H1 (cell line): ENCODE measurements at regions not wholly inside any gene's neighbourhood (a gene's known extent, or its start where the extent isn't known, plus 50 kb on each side); places are given as distances from the start of the nearest gene placed in this dataset.

Experiments used
- CTCF ChIA-PET: fragments of 300-600 bp; sonication (Branson Sonifier 250); formaldehyde crosslinking; loops from one replicate; lab custom pipeline; 2021; ENCODE audit not compliant: partially characterized antibody; lab: Charles Lee
- POLR2A ChIA-PET: fragments of 300-600 bp; sonication (Branson Sonifier 250); formaldehyde crosslinking; loops from one replicate; lab custom pipeline; 2021; ENCODE audit warnings: inconsistent platforms; ENCODE audit not compliant: partially characterized antibody; lab: Charles Lee
- DNase-seq, 2 experiments: peaks; one replicate each; pipeline versions ENCODE4 v3.0.0 to v3.0.0-alpha.2; 2010 to 2022; ENCODE audit warnings: low spot score in 2 of 2, low read depth in 1 of 2, mixed read lengths in 1 of 2
- FAIRE-seq: peaks from 2 replicates; lab custom pipeline; 2011; peaks lifted over from hg19 to GRCh38; lab: Jason Lieb, UNC
- H2AFZ ChIP-seq: 2 replicates; pipeline ENCODE4 v1.8.1; 2012; ENCODE audit warnings: low read length, inconsistent platforms
- H2AK5ac ChIP-seq: 2 replicates; pipeline ENCODE4 v1.6.1; 2013; ENCODE audit warnings: low read depth, low read length
- H2BK120ac ChIP-seq: replicated peaks from 2 replicates; pipeline ENCODE3; 2013; ENCODE audit warnings: low read depth, low read length, inconsistent platforms
- H2BK12ac ChIP-seq: 2 replicates; pipeline ENCODE4 v1.6.1; 2013; ENCODE audit warnings: low read depth, low read length
- H2BK15ac ChIP-seq: 2 replicates; pipeline ENCODE4 v1.6.1; 2013; ENCODE audit warnings: low read length
- H2BK20ac ChIP-seq: 2 replicates; pipeline ENCODE4 v1.6.1; 2013; ENCODE audit warnings: low read length
- H2BK5ac ChIP-seq: 2 replicates; pipeline ENCODE4 v1.6.1; 2013; ENCODE audit warnings: low read depth, low read length
- H3K14ac ChIP-seq: 2 replicates; pipeline ENCODE4 v1.6.1; 2013; ENCODE audit warnings: inconsistent platforms; ENCODE audit not compliant: insufficient read length
- H3K18ac ChIP-seq: 2 replicates; pipeline ENCODE4 v1.6.1; 2013; ENCODE audit warnings: low read length; ENCODE audit errors: extremely low read depth
- H3K23ac ChIP-seq: 2 replicates; pipeline ENCODE4 v1.6.1; 2013; ENCODE audit warnings: inconsistent platforms; ENCODE audit not compliant: insufficient read length
- H3K23me2 ChIP-seq: 2 replicates; pipeline ENCODE4 v1.6.1; 2013; ENCODE audit warnings: low read depth, low read length
- H3K27ac ChIP-seq: 2 replicates; pipeline ENCODE4 v1.6.1; 2011; ENCODE audit warnings: low read depth, low read length, inconsistent platforms
- H3K27me3 ChIP-seq, 4 experiments: replicated peaks in 1 of 4; 1 replicate in 1 of 4; 2 replicates in 3 of 4; pipeline versions ENCODE4 v1.6.1 to v1.8.1; 2011 to 2013; ENCODE audit warnings: low read length in 3 of 4, mild to moderate bottlenecking in 3 of 4, inconsistent platforms in 2 of 4, mixed read lengths in 2 of 4, moderate library complexity in 1 of 4; ENCODE audit not compliant: control insufficient read depth in 3 of 4, insufficient read depth in 3 of 4; ENCODE audit errors: extremely low read depth in 1 of 4
- H3K36me3 ChIP-seq, 4 experiments: 2 replicates each; pipeline versions ENCODE4 v1.6.1 to v1.8.1; 2011 to 2013; ENCODE audit warnings: mild to moderate bottlenecking in 4 of 4, low read length in 3 of 4, moderate library complexity in 2 of 4, control low read depth in 1 of 4, inconsistent platforms in 1 of 4; ENCODE audit not compliant: insufficient read depth in 4 of 4, control insufficient read depth in 2 of 4
- H3K4ac ChIP-seq: replicated peaks from 2 replicates; pipeline ENCODE3; 2013; ENCODE audit warnings: low read length, low read depth, mixed read lengths, inconsistent platforms; ENCODE audit not compliant: insufficient read length
- H3K4me1 ChIP-seq, 4 experiments: replicated peaks in 1 of 4; 1 replicate in 1 of 4; 2 replicates in 3 of 4; pipeline versions ENCODE4 v1.6.1 to v1.8.1; 2011 to 2013; ENCODE audit warnings: low read length in 3 of 4, inconsistent platforms in 2 of 4, mixed read lengths in 1 of 4; ENCODE audit not compliant: insufficient read depth in 4 of 4, control insufficient read depth in 3 of 4
- H3K4me2 ChIP-seq, 2 experiments: 2 replicates each; pipeline versions ENCODE4 v1.6.1 to v1.8.1; 2011 to 2013; ENCODE audit warnings: low read depth in 2 of 2, low read length in 2 of 2, control low read depth in 1 of 2, inconsistent platforms in 1 of 2, mild to moderate bottlenecking in 1 of 2; ENCODE audit not compliant: insufficient read depth in 1 of 2
- H3K4me3 ChIP-seq, 4 experiments: fragments of 200-600, 300-600 bp in 1 of 4; sonication (generic), shearing (Covaris generic), sonication (Bioruptor Twin) in 1 of 4; 2 replicates each; pipeline versions ENCODE4 v1.5.1 to v1.8.1; 2011 to 2016; ENCODE audit warnings: low read length in 4 of 4, low read depth in 3 of 4, control low read depth in 2 of 4, inconsistent platforms in 2 of 4, mild to moderate bottlenecking in 2 of 4, mixed read lengths in 1 of 4, moderate library complexity in 1 of 4; ENCODE audit not compliant: insufficient read depth in 2 of 4; ENCODE audit errors: extremely low read depth in 1 of 4
- H3K56ac ChIP-seq: replicated peaks from 2 replicates; pipeline ENCODE3; 2013; ENCODE audit warnings: low read depth, mild to moderate bottlenecking, mixed read lengths, low read length, inconsistent platforms; ENCODE audit not compliant: insufficient read length
- H3K79me1 ChIP-seq: 2 replicates; pipeline ENCODE4 v1.6.1; 2013; ENCODE audit warnings: low read depth, low read length, control low read depth
- H3K79me2 ChIP-seq, 2 experiments: 2 replicates each; pipeline versions ENCODE4 v1.6.1 to v1.8.1; 2012 to 2013; ENCODE audit warnings: low read length in 2 of 2, mild to moderate bottlenecking in 2 of 2, inconsistent platforms in 1 of 2; ENCODE audit not compliant: insufficient read depth in 2 of 2, control insufficient read depth in 1 of 2
- H3K9ac ChIP-seq, 4 experiments: replicated peaks in 1 of 4; 1 replicate in 1 of 4; 2 replicates in 3 of 4; pipeline versions ENCODE4 v1.6.1 to v1.8.1; 2011 to 2013; ENCODE audit warnings: low read depth in 3 of 4, low read length in 3 of 4, control low read depth in 2 of 4, mild to moderate bottlenecking in 2 of 4, moderate library complexity in 2 of 4, inconsistent platforms in 1 of 4; ENCODE audit errors: extremely low read depth in 1 of 4
- H3K9me3 ChIP-seq, 2 experiments: 2 replicates each; pipeline versions ENCODE4 v1.6.1 to v1.8.1; 2012 to 2013; ENCODE audit warnings: mild to moderate bottlenecking in 2 of 2, moderate library complexity in 2 of 2, control low read depth in 1 of 2, inconsistent platforms in 1 of 2, low read depth in 1 of 2, low read length in 1 of 2, mixed read lengths in 1 of 2; ENCODE audit not compliant: insufficient read depth in 2 of 2
- H4K20me1 ChIP-seq, 2 experiments: replicated peaks in 1 of 2; 2 replicates each; pipeline versions ENCODE3 to v1.8.1; 2011 to 2013; ENCODE audit warnings: inconsistent platforms in 2 of 2, low read length in 2 of 2, mild to moderate bottlenecking in 1 of 2; ENCODE audit not compliant: insufficient read depth in 2 of 2, control insufficient read depth in 1 of 2
- H4K5ac ChIP-seq: 2 replicates; pipeline ENCODE4 v1.6.1; 2013; ENCODE audit warnings: low read length, low read depth, mixed read lengths, inconsistent platforms; ENCODE audit not compliant: insufficient read length
- H4K8ac ChIP-seq: 2 replicates; pipeline ENCODE4 v1.8.0; 2013; ENCODE audit warnings: mild to moderate bottlenecking, moderate library complexity, low read length, inconsistent platforms; ENCODE audit not compliant: insufficient read depth; ENCODE audit errors: extremely low read depth
- H4K91ac ChIP-seq: replicated peaks from 2 replicates; pipeline ENCODE3; 2013; ENCODE audit warnings: low read length, mixed read lengths, inconsistent platforms; ENCODE audit not compliant: insufficient read length
- BCL11A ChIP-seq, 2 experiments: IDR thresholded peaks; one replicate each; pipeline ENCODE4 v1.6.1; 2011; ENCODE audit warnings: low read depth in 2 of 2, low read length in 2 of 2, mild to moderate bottlenecking in 2 of 2
- CEBPB ChIP-seq: IDR thresholded peaks from 2 replicates; pipeline ENCODE4 v1.6.1; 2012; ENCODE audit warnings: low read depth, low read length
- E2F6 ChIP-seq: IDR thresholded peaks from 2 replicates; pipeline ENCODE4 v1.6.1; 2012; ENCODE audit warnings: inconsistent platforms
- FOSL1 ChIP-seq: IDR thresholded peaks from 2 replicates; pipeline ENCODE4 v1.6.1; 2011; ENCODE audit warnings: mild to moderate bottlenecking, low read depth, low read length, moderate library complexity; ENCODE audit not compliant: insufficient read depth
- HDAC2 ChIP-seq, 2 experiments: fragments of 300-600 bp in 1 of 2; sonication (generic) in 1 of 2; IDR thresholded peaks; 2 replicates each; pipeline ENCODE4 v1.6.1; 2011 to 2012; ENCODE audit warnings: low read depth in 2 of 2, low read length in 2 of 2, mild to moderate bottlenecking in 2 of 2, moderate library complexity in 2 of 2, borderline replicate concordance in 1 of 2, inconsistent platforms in 1 of 2
- KDM4A ChIP-seq: IDR thresholded peaks from one replicate; pipeline ENCODE4 v1.7.1; 2012; ENCODE audit warnings: low read depth, mild to moderate bottlenecking, moderate library complexity, low read length, inconsistent platforms; ENCODE audit not compliant: severe bottlenecking
- NANOG ChIP-seq: IDR thresholded peaks from 2 replicates; pipeline ENCODE4 v1.6.1; 2011; ENCODE audit warnings: low read length, low read depth, mild to moderate bottlenecking, inconsistent platforms; ENCODE audit not compliant: insufficient read depth, poor library complexity, severe bottlenecking
- NRF1 ChIP-seq: IDR thresholded peaks from 2 replicates; pipeline ENCODE4 v1.6.1; 2011; ENCODE audit warnings: mild to moderate bottlenecking, low read depth, low read length, improper control_type of control experiment
- POLR2A ChIP-seq, 2 experiments: IDR thresholded peaks; 1 replicate in 1 of 2; 2 replicates in 1 of 2; pipeline ENCODE4 v1.6.1; 2011; ENCODE audit warnings: low read depth in 2 of 2, low read length in 2 of 2, mild to moderate bottlenecking in 2 of 2; ENCODE audit errors: control extremely low read depth in 1 of 2
- RFX5 ChIP-seq: IDR thresholded peaks from 2 replicates; pipeline ENCODE4 v1.6.1; 2011; ENCODE audit warnings: low read depth, low read length, improper control_type of control experiment, borderline replicate concordance
- WGBS, 2 experiments: shearing (Covaris generic) in 1 of 2; methylation state at CpG; one replicate each; pipeline versions ENCODE4 v1.1.6 to v1.1.7; 2013 to 2015; ENCODE audit warnings: low lambda C conversion rate in 2 of 2, mixed read lengths in 2 of 2, inconsistent platforms in 1 of 2, low coverage in 1 of 2, missing lambda C conversion rate in 1 of 2; ENCODE audit not compliant: insufficient replicate concordance in 2 of 2, insufficient coverage in 1 of 2, insufficient read length in 1 of 2; ENCODE audit errors: extremely low coverage in 1 of 2, missing lambda C conversion rate in 1 of 2; 5-methylcytosine and 5-hydroxymethylcytosine counted together
- TF ChIP-seq, protein P1 (sequence below): IDR thresholded peaks from 2 replicates; pipeline ENCODE4 v1.6.1; 2012; ENCODE audit warnings: low read length, inconsistent platforms

- no peaks in the 10 kb centered on the region for H3K27me3 ChIP-seq
- H3K4me2 ChIP-seq = no peak overlapping the region
- no peak overlapping the region for H3K23ac ChIP-seq
- ChIA-PET POLR2A (no interaction called here), CTCF (interaction anchor here (0.6 to 1.2 kb wide), 2 partner anchors 22 to 23 kb away, joined by 3 read pairs; no protein-coding TSS in a partner anchor)
- H4K8ac ChIP-seq = no peak overlapping the region
- no peak overlapping the region for H2BK12ac ChIP-seq
- H3K4me1 ChIP-seq = no peaks in the 10 kb centered on the region; a peak in 1 of 7 replicates
- H3K27ac ChIP-seq = no peak overlapping the region
- H3K36me3 ChIP-seq = no peaks in the 10 kb centered on the region
- no peak overlapping the region for H3K56ac ChIP-seq
- no peak overlapping the region for H4K91ac ChIP-seq
- H4K5ac ChIP-seq = no peak overlapping the region
- H3K9ac ChIP-seq = no peak overlapping the region
- no peak overlapping the region for H3K4ac ChIP-seq
- no peak overlapping the region for H2BK15ac ChIP-seq
- no peak overlapping the region for H2BK5ac ChIP-seq
- H3K4me3 ChIP-seq = no peak overlapping the region
- DNase-seq (no peak), FAIRE-seq (no peak)
- no peak overlapping the region for H3K18ac ChIP-seq
- no peak overlapping the region for H2BK20ac ChIP-seq
- peaks cover 4% of the 10 kb centered on the region; the same call in 1 of the 2 replicates for H3K79me1 ChIP-seq
- WGBS, 2 experiments = 91% methylated on average over 7 of the region's 7 CpGs; no CpG with 5 or more reads in 1 of the 2 experiments
- peaks cover 0 to 9% of the 10 kb centered on the region in 2 experiments for H4K20me1 ChIP-seq
- H3K9me3 ChIP-seq = no peaks in the 10 kb centered on the region
- no peak overlapping the region for H2AFZ ChIP-seq
- peaks cover 5% of the 10 kb centered on the region; the same call in 1 of the 2 replicates for H3K23me2 ChIP-seq
- H3K79me2 ChIP-seq = no peaks in the 10 kb centered on the region; a peak in 1 of 4 replicates
- no peak overlapping the region for H2AK5ac ChIP-seq
- no peak overlapping the region for H2BK120ac ChIP-seq
- H3K14ac ChIP-seq = no peak overlapping the region
- TF ChIP-seq FOSL1 (no peak), POLR2A (IDR thresholded peaks at IDR 0.05; ENCODE audit: control extremely low read depth in 1 of 2, low read depth in 2 of 2, low read length in 2 of 2) (no peak), HDAC2 (IDR thresholded peaks at IDR 0.05; ENCODE audit: borderline replicate concordance in 1 of 2, low read depth in 2 of 2, low read length in 2 of 2) (no peak), KDM4A (no peak), E2F6 (no peak), NANOG (no peak), BCL11A (IDR thresholded peaks at IDR 0.05; ENCODE audit: low read depth in 2 of 2, low read length in 2 of 2) (no peak), NRF1 (no peak), CEBPB (no peak), RFX5 (no peak)
- TF ChIP-seq, protein P1, sequence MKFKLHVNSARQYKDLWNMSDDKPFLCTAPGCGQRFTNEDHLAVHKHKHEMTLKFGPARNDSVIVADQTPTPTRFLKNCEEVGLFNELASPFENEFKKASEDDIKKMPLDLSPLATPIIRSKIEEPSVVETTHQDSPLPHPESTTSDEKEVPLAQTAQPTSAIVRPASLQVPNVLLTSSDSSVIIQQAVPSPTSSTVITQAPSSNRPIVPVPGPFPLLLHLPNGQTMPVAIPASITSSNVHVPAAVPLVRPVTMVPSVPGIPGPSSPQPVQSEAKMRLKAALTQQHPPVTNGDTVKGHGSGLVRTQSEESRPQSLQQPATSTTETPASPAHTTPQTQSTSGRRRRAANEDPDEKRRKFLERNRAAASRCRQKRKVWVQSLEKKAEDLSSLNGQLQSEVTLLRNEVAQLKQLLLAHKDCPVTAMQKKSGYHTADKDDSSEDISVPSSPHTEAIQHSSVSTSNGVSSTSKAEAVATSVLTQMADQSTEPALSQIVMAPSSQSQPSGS = no peak
These were observed 192.1 kb downstream of the CTTN start for GRCh38 chr11:70590356-70590991.
